ENCODE measurements at regions not wholly inside any gene's neighbourhood (a gene's known extent, or its start where the extent isn't known, plus 50 kb on each side); places are given as distances from the start of the nearest gene placed in this dataset.

DNA sequence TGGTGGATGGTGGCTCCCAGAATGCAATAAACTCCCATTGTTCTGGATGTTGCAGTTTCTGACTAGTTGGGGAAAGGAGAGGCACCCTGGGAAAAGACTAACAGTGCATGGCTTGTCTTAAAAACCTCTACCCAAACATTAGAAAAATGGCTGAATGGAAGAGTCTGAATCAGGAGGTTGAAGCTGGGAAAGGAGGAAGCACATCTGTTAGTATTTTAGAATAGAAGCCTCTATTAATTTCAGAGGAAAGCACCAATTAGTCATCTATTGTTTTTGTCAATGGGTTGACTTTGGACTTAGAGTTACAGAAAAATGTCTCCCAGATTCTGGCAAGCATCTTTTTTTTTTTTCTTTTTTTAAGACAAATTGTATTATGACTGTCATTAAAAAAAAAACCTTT is 56.1 kb upstream of the ELMO1 start:
- Mint-ChIP-seq H3K4me3 (no peak overlapping the region), H3K27ac (no peak overlapping the region), H3K9me3 (peaks cover 32% of the 10 kb centered on the region), H3K4me1 (ENCODE audit: low read depth) (no peaks in the 10 kb centered on the region), H3K27me3 (ENCODE audit: insufficient read depth) (no peaks in the 10 kb centered on the region), H3K36me3 (ENCODE audit: low read depth) (no peaks in the 10 kb centered on the region)
- TF ChIP-seq, protein P1, sequence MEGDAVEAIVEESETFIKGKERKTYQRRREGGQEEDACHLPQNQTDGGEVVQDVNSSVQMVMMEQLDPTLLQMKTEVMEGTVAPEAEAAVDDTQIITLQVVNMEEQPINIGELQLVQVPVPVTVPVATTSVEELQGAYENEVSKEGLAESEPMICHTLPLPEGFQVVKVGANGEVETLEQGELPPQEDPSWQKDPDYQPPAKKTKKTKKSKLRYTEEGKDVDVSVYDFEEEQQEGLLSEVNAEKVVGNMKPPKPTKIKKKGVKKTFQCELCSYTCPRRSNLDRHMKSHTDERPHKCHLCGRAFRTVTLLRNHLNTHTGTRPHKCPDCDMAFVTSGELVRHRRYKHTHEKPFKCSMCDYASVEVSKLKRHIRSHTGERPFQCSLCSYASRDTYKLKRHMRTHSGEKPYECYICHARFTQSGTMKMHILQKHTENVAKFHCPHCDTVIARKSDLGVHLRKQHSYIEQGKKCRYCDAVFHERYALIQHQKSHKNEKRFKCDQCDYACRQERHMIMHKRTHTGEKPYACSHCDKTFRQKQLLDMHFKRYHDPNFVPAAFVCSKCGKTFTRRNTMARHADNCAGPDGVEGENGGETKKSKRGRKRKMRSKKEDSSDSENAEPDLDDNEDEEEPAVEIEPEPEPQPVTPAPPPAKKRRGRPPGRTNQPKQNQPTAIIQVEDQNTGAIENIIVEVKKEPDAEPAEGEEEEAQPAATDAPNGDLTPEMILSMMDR (IDR thresholded peaks at IDR 0.05) = no peak
- no peak for DNase-seq

- Mint-ChIP-seq H3K36me3 (ENCODE audit: low read depth) (no peaks in the 10 kb centered on the region), H3K9me3 (peaks cover 32% of the 10 kb centered on the region), H3K4me3 (no peak overlapping the region), H3K27ac (no peak overlapping the region), H3K27me3 (ENCODE audit: insufficient read depth) (no peaks in the 10 kb centered on the region), H3K4me1 (ENCODE audit: low read depth) (no peaks in the 10 kb centered on the region)
- DNase-seq = no peak
- TF ChIP-seq, protein P1 (IDR thresholded peaks at IDR 0.05) = no peak
These were observed 57.2 kb upstream of the ELMO1 start for GRCh38 chr7:37505750-37506353.

- H3K27ac Mint-ChIP-seq = no peak overlapping the region
- H3K4me1 Mint-ChIP-seq (ENCODE audit: low read depth) = no peaks in the 10 kb centered on the region
- DNase-seq = no peak
- H3K27me3 Mint-ChIP-seq (ENCODE audit: insufficient read depth) = no peaks in the 10 kb centered on the region
- no peaks in the 10 kb centered on the region for H3K36me3 Mint-ChIP-seq (ENCODE audit: low read depth)
- TF ChIP-seq, protein P1 (IDR thresholded peaks at IDR 0.05) = no peak
- H3K4me3 Mint-ChIP-seq = no peak overlapping the region
- peaks cover 36% of the 10 kb centered on the region for H3K9me3 Mint-ChIP-seq
These were observed 59.5 kb upstream of the ELMO1 start for GRCh38 chr7:37508118-37508517.

DNA sequence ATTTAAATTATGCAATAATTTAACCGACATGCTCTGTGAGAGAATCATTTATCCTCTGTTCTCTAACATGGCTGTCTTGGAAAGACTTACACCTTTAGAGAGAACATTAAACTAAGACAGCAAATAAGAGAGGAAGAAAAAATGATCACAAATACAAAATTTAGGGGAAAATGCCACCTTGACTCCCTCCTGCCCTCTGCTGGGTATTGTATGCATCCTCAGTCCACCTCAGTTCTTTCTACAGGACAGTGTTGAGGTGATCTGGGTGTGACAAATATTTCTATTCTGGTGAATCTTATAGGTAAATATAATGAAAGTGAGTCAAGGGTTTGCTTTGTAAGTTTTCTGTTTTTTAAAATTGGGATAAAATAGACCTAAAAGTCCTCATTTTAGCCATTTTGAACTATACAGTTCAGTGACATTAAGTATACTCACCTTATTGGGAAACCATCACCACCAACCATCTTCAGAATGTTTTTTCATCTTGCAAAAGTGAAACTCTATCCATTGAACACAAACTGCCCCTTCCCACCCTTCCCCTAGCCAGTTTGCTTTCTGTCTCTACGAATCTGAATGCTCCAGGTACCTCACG is 61.5 kb upstream of the ELMO1 start:
- DNase-seq = no peak
- Mint-ChIP-seq H3K36me3 (ENCODE audit: low read depth) (no peaks in the 10 kb centered on the region), H3K4me3 (no peak overlapping the region), H3K27me3 (ENCODE audit: insufficient read depth) (no peaks in the 10 kb centered on the region), H3K27ac (no peak overlapping the region), H3K4me1 (ENCODE audit: low read depth) (no peaks in the 10 kb centered on the region), H3K9me3 (peaks cover 39% of the 10 kb centered on the region)
- TF ChIP-seq, protein P1 (IDR thresholded peaks at IDR 0.05) = peak; percentile 53; the same call in 1 of the 2 replicates

DNA sequence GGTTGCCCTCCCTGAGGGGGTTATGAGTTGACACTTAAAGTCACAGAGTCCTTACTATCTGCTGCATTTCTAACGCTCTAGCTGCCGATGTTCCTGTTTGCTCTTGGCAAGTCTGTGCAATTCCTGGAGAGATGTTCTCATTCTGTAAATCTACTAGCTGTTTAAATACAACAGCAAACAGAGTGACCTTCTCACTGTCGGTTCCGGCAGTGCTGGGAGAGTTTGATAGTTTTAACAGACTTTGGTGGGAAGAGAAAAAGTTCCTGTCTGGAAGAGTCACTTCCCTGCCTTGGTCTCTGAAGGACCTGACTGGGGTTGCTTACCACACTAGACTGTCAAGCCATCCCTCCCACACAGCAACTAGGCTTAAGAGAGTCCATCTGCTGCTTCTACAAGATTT is 63.3 kb upstream of the ELMO1 start:
- TF ChIP-seq, protein P1 (IDR thresholded peaks at IDR 0.05) = no peak
- Mint-ChIP-seq H3K4me1 (ENCODE audit: low read depth) (no peaks in the 10 kb centered on the region), H3K9me3 (peaks cover 46% of the 10 kb centered on the region), H3K36me3 (ENCODE audit: low read depth) (no peaks in the 10 kb centered on the region), H3K4me3 (no peak overlapping the region), H3K27ac (no peak overlapping the region), H3K27me3 (ENCODE audit: insufficient read depth) (no peaks in the 10 kb centered on the region)
- DNase-seq = no peak

All from HFFc6 (cell line).